Kasumi-1 (cell line): ENCODE measurements at regions not wholly inside any gene's neighbourhood (a gene's known extent, or its start where the extent isn't known, plus 50 kb on each side); places are given as distances from the start of the nearest gene placed in this dataset.
"Not testable (repeated sequence)": the region's sequence is repeated elsewhere in the genome, so short reads cannot be mapped to it uniquely, and the experiment has no call there.

ENCODE experiments used
- DNase-seq, 2 experiments: peaks; one replicate each; lab custom pipeline; 2025; lab: John Stamatoyannopoulos, UW

DNA sequence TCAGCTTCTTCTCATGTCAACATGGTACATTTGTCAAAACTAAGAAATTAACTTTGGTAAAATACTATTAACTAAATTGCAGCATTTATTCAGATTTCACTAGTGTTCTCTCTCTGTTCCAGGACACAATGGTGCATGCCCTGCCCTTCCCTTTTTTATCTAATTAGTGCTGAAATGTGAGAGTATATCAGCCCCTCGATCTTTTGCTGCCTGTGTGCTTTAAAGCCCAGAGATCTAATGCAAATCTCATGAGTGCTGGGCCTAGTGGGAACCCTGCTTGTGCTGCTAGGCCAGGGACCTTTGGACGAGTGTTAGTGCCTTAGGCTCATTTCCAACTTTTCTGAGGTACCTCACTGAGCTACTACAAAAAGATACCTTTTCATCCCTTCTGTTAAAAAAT is 221.1 kb upstream of the EDNRB start:
- no peak for DNase-seq

DNA sequence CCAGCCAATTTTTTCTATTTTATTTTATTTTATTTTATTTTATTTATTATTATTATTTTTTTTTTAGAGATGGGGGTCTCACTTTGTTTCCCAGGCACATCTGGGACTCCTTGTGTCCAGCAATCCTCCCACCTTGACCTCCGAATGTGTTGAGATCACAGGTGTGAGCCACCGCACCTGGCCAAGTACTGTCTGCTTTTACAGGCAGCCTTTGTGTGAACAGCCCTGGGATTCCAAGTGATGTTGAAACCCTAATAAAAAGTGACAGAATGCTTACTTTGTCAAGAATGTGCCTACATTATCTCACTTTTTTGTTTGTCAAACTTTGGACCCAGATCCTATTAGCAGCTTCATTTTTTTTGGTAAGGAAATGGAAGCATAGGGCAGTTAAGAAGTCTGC is 220.1 kb upstream of the EDNRB start:
- no peak for DNase-seq

DNA sequence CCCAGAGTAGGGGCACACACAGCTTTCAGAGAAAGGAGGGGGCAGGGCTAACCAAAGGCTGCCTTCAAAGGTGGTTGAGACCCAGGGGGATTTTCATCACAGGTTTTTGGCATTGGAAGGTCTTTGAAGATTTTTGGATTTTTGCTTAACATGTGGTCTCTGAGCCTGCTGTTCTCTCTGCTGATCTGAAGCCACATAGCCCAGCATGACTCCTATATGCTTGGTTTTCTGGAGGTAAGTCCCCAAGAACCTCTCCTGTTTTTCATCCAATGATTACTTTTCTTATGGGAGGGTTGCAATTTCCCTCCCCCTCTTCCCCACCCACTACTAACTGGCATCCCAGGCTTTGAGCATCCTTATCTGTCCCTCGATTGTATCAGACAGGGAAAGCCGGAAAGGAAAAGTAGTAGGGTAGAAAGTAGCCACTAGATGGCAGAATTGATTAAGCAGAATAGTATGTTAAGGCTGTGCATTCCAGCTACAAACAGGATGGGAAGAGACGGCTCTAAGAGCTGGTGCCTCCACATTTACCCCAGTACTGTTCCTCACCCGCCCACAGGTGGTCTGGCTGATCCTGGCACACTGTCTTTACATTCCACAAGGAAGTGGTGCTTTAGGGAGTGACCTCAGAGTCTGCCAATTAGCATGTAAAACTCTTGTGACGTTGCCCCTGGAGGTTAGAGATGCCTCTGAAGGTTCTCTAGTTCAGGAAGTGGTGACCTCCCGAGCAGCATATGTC is 218.9 kb upstream of the EDNRB start:
- DNase-seq: peak; percentile 70 to 80

DNA sequence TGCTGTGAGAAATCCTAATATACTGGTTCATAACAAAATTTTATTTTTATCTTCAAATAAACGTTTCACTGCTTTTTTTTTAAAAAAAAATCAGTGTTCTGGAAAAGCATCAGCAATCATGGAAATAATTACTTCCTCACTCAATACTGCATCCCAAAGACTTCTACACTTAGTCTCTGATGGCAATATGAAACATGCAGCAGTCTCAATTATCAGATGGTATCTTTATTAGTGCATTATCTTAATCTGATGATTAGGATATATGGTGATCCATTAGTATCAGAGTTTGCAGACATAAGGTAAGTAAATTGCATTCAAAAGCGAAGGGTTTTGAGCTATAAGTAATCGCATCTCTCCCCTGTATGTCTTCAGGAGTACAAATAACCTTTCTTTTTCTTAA is 218.3 kb upstream of the EDNRB start:
- no peak for DNase-seq

GRCh38 chr13:78133511-78133910 is 214.9 kb upstream of the EDNRB start:
- DNase-seq: no peak

DNA sequence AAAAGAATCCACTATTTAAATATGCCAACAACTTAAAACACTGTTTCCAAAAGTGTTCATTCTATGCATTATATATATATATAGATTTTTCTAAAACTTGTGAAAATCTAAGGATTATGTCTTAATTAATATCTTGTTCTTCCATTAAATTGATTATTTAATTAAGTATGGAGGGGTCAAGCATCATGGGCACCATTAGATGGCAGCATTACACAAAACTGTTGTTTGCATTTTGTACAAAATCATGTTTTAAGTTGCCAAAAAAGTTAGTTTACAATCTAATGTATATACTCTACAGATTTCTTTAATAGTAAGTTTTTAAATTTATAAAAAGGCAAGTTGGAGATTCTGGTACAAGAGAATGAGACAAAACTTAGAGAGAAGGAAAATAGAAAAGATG is 213.2 kb upstream of the EDNRB start:
- peak in 1 of 2 experiments; percentile 13 for DNase-seq

DNA sequence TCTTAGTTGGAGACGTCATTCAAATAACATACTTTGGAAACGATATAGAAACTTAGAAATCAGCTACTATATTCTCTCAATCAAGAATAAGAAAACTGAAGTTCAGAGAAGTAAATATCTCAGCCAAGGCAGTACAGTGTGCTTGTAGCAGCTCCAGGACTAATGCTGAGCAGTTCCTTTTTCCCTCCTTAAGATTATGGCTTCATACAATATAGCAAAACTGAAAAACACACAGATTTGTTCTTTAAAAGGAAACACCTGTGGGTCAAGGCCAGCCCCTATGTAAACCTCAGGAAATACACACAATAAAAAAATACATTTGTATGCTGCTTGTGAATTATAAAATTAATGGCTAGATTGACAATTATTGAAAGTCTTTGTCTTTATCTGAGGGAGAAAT is 212.7 kb upstream of the EDNRB start:
- no peak for DNase-seq

GRCh38 chr13:78129823-78130222 is 211.2 kb upstream of the EDNRB start:
- no peak for DNase-seq

- no peak for DNase-seq
Measured at GRCh38 chr13:78129359-78129758, 210.7 kb upstream of the EDNRB start.

DNA sequence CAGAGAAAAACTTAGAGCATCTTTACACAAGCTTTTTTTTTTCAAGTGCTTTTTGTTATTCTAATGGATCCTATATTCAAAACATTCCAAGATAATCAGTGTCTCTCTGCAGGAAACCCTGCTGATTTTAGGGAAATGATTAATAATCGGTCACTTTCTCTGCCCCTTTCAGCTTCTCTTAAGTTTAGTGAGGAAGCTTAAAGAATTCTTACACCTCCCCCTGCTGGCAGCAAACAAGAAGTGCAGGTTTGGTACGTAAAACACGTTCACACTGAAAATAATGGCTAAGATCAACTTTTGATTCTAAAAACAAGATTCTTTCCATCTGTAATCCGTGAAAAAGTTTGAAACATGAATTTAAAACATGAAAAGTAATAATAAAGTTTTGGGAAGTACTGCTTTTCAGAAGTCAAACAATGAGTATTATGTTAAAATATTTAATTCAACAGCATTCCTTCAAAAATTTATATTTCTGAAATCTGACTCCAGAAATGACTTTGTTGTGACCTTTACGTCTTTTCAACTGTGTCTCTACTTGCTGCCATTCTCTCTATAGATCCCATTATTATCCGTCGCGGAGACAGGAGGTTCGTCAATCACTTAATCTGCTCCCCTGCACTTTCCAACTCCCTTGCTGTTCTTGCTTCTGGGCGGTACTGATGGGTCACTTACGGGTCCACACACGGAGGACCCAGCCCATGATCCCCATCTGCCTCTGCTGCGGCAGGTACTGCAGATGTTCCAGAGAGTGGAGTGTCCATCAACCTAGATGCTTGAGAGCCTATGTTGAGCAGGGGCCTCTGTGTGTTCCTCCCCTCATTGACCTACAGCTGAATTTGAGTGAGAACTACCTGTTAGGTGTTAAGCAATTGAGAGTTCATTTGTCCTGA is 203.1 kb upstream of the EDNRB start:
- DNase-seq: peak; percentile 72 to 76

GRCh38 chr13:78121001-78121400 is 202.4 kb upstream of the EDNRB start:
- no peak for DNase-seq

GRCh38 chr13:78120144-78120543 is 201.5 kb upstream of the EDNRB start:
- DNase-seq: peak in 1 of 2 experiments; percentile 21

DNA sequence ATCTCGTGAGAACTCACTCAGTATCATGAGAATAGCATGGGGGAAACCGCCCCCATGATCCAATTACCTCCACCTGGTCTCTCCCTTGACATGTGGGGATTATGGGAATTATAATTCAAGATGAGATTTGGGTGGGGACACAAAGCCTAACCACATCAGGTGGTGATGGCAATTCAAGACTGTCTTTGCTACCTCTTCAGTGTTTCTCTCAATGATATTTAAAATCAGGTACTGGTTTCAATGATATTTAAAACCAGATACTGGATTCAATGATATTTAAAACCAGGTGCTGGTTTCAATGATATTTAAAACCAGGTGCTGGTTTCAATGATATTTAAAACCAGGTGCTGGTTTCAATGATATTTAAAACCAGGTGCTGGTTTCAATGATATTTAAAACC is 198.4 kb upstream of the EDNRB start:
- DNase-seq: not testable (repeated sequence)

DNA sequence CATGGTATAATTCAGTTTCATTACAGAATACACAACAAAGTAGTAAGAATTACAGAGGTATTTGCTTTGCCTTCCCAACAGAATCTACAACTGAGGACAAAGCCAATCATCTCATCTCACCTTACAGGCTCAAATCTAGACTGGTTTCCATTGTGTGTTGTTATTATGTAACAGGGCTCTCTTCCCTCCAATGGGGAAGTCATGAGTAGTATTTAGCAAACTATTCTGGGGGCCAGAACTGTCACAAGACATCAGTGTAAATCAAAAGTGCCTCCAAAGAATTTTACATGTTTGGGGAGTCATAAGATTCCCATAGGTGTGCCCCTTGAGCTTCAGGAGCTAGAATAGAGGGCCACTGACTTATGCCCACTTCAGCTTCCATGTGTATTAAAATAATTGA is 187.0 kb upstream of the EDNRB start:
- no peak for DNase-seq

DNA sequence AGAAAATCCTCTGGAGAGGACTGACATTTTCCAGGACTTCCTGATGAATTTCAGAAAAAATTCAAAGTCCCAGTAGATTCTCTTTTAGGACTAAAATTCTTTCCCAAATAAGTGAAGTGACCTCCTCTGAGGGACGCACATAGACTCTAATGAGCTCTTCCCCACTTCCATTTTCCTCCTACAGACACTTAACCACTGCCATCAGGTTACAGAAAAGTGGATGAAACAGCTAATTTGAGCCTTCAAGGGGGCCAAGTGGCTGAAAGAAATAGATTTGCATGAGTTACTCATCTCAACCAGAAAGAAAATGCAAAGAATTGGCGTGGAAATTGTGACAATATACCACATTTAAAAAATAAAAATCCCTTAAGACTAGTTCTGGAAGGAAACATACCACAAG is 185.3 kb upstream of the EDNRB start:
- DNase-seq: no peak

- DNase-seq: no peak
Measured at GRCh38 chr13:78102741-78103140, 184.1 kb upstream of the EDNRB start.

GRCh38 chr13:78102121-78102677 is 183.6 kb upstream of the EDNRB start:
- peak; percentile 93 to 94 for DNase-seq

GRCh38 chr13:78100486-78100885 is 181.9 kb upstream of the EDNRB start:
- no peak for DNase-seq

- DNase-seq: no peak
Measured at GRCh38 chr13:78098249-78098648, 179.6 kb upstream of the EDNRB start.

- no peak for DNase-seq
Measured at GRCh38 chr13:78096221-78096620, 177.6 kb upstream of the EDNRB start.

- DNase-seq: no peak
Measured at GRCh38 chr13:78087966-78088678, 169.5 kb upstream of the EDNRB start.
